ENCODE measurements at regions not wholly inside any gene's neighbourhood (a gene's known extent, or its start where the extent isn't known, plus 50 kb on each side); places are given as distances from the start of the nearest gene placed in this dataset.

- DNase-seq (ENCODE audit: low read depth in 3 of 3) = no peak
These were observed 622.1 kb downstream of the IGSF11 start for GRCh38 chr3:118412503-118412902.

- no peak for DNase-seq (ENCODE audit: low read depth in 3 of 3)
These were observed 609.3 kb downstream of the IGSF11 start for GRCh38 chr3:118425272-118425837.

- no peak for DNase-seq (ENCODE audit: low read depth in 3 of 3)
These were observed 600.8 kb downstream of the IGSF11 start for GRCh38 chr3:118433825-118434224.

GRCh38 chr3:118435851-118436350 lies 598.7 kb downstream of the IGSF11 start:
- DNase-seq (ENCODE audit: low read depth in 3 of 3) = no peak

- DNase-seq (ENCODE audit: low read depth in 3 of 3) = no peak
These were observed 597.9 kb downstream of the IGSF11 start for GRCh38 chr3:118436697-118437262.

- DNase-seq (ENCODE audit: low read depth in 3 of 3) = no peak
These were observed 589.6 kb downstream of the IGSF11 start for GRCh38 chr3:118445036-118445435.

GRCh38 chr3:118447339-118447738 lies 587.3 kb downstream of the IGSF11 start:
- no peak for DNase-seq (ENCODE audit: low read depth in 3 of 3)

- DNase-seq (ENCODE audit: low read depth in 3 of 3) = no peak
These were observed 567.8 kb downstream of the IGSF11 start for GRCh38 chr3:118466795-118467330.

GRCh38 chr3:118468801-118469200 lies 565.8 kb downstream of the IGSF11 start:
- no peak for DNase-seq (ENCODE audit: low read depth in 3 of 3)

- DNase-seq (ENCODE audit: low read depth in 3 of 3) = no peak
These were observed 562.1 kb downstream of the IGSF11 start for GRCh38 chr3:118472586-118472985.

- DNase-seq (ENCODE audit: low read depth in 3 of 3) = no peak
These were observed 561.3 kb downstream of the IGSF11 start for GRCh38 chr3:118473343-118473742.

- no peak for DNase-seq (ENCODE audit: low read depth in 3 of 3)
These were observed 557.6 kb downstream of the IGSF11 start for GRCh38 chr3:118476885-118477618.

- no peak for DNase-seq (ENCODE audit: low read depth in 3 of 3)
These were observed 556.9 kb downstream of the IGSF11 start for GRCh38 chr3:118477768-118478167.

GRCh38 chr3:118478706-118479276 lies 555.9 kb downstream of the IGSF11 start:
- no peak for DNase-seq (ENCODE audit: low read depth in 3 of 3)

- DNase-seq (ENCODE audit: low read depth in 3 of 3) = no peak
These were observed 555.3 kb downstream of the IGSF11 start for GRCh38 chr3:118479376-118479775.

GRCh38 chr3:118480101-118480860 lies 554.4 kb downstream of the IGSF11 start:
- no peak for DNase-seq (ENCODE audit: low read depth in 3 of 3)

- no peak for DNase-seq (ENCODE audit: low read depth in 3 of 3)
These were observed 549.0 kb downstream of the IGSF11 start for GRCh38 chr3:118485693-118486092.

GRCh38 chr3:118487734-118488133 lies 546.9 kb downstream of the IGSF11 start:
- no peak for DNase-seq (ENCODE audit: low read depth in 3 of 3)

- no peak for DNase-seq (ENCODE audit: low read depth in 3 of 3)
These were observed 545.9 kb downstream of the IGSF11 start for GRCh38 chr3:118488732-118489131.

GRCh38 chr3:118495206-118495605 lies 539.4 kb downstream of the IGSF11 start:
- no peak for DNase-seq (ENCODE audit: low read depth in 3 of 3)

GRCh38 chr3:118497274-118497673 lies 537.4 kb downstream of the IGSF11 start:
- no peak for DNase-seq (ENCODE audit: low read depth in 3 of 3)

- no peak for DNase-seq (ENCODE audit: low read depth in 3 of 3)
These were observed 533.5 kb downstream of the IGSF11 start for GRCh38 chr3:118501152-118501551.
